ENCODE measurements at regions not wholly inside any gene's neighbourhood (a gene's known extent, or its start where the extent isn't known, plus 50 kb on each side); places are given as distances from the start of the nearest gene placed in this dataset.
"Not testable (repeated sequence)": the region's sequence is repeated elsewhere in the genome, so short reads cannot be mapped to it uniquely, and the experiment has no call there.

GRCh38 chr21:27548486-27548885, 581.6 kb upstream of the ADAMTS5 start:
- DNase-seq, result no peak

GRCh38 chr21:27545754-27546349, 579.0 kb upstream of the ADAMTS5 start:
- DNase-seq, result no peak

GRCh38 chr21:27542126-27542525, 575.2 kb upstream of the ADAMTS5 start:
- not testable (repeated sequence) for DNase-seq

DNA sequence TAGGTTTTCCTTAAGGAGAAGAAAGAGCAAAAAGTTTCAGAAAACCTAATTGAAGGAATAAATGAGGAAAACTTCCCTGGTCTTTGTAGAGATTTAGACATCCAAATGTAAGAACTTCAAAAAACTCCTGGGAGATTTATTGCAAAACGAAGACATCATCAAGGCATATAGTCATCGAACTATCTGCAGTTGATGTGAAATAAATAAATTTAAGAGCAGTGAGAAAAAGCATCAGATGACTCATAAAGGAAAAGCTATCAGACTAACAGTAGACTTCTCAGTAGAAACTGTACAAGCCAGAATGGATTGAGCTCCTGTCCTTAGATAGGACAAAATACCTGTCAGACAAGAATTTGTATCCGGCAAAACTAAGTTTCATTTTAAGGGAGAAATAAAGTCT, 569.4 kb upstream of the ADAMTS5 start:
- no peak for DNase-seq

DNA sequence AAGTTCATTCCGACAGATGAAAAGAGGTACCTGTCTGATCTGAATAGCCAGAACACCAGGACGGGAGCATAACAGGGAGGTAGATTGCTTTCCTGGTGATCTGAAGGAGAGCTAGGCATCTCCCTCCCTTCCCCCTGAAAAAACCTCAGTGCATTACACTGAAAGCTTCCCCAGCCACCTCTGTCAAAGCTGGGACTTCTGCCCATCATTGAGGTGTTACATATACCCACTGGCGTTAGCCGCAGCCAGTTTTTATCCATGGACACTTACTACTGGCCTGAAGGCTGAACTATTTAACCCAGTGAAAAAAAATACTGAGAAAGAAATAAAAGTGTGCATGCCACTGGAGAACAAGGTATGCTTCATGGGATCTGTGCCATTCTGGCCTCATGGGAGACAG, 568.3 kb upstream of the ADAMTS5 start:
- DNase-seq, result no peak

DNA sequence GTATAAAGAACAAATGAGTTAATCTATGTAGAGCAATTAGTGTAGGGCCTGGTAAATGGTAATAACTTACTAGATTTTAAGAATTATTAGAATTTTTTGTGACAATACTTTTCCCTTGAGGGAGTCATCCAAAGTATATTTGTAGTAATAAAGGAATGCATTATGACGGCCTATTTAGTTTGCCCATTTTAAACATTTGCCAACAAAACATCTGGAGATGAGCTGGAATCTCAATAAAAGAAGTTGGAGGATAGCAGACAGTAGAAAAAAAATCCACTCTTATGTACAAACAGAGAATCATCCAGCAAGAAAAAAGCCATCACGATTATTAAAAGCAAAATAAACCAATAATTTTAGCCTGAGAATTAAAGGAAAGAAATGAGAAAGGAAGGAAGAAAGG, 567.3 kb upstream of the ADAMTS5 start:
- no peak for DNase-seq

- DNase-seq, result no peak
These were observed 565.2 kb upstream of the ADAMTS5 start for GRCh38 chr21:27532076-27532475.

DNA sequence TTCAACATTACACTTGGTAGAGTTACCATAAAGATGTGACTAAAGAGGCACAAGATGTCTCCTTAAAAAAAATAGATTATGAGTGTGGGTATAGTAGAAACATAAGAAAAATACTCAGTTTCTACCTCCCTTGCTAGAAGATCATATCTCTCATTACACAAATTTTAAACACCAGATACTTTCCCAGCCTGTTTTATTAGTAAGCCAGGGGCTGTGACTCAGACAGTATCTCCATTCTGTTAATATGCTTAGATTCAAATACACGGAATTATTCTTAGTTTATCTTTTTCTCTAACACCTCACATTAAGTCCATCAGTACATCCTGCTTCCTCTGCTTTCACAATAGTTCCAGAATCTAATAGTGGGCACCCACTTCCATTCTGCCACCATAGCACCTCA, 561.8 kb upstream of the ADAMTS5 start:
- no peak for DNase-seq

- no peak for DNase-seq
These were observed 559.6 kb upstream of the ADAMTS5 start for GRCh38 chr21:27526451-27526850.

- no peak for DNase-seq
These were observed 558.9 kb upstream of the ADAMTS5 start for GRCh38 chr21:27525780-27526179.

- DNase-seq, result no peak
These were observed 552.5 kb upstream of the ADAMTS5 start for GRCh38 chr21:27519361-27519760.

DNA sequence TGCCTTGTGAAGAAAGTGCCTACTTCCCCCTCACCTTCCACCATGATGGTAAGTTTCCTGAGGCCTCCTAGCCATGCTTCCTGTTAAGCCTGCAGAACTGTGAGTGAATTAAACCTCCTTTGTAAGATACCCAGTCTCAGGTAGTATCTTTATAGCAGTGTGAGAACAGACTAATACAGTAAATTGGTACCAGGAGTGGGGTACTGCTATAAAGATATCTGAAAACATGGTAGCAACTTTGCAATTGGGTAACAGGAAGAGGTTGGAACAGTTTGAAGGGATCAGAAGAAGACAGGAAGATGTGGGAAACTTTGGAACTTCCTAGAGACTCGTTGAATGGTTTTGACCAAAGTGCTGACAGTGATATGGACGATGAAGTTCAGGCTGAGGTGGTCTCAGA, 550.3 kb upstream of the ADAMTS5 start:
- not testable (repeated sequence) for DNase-seq

DNA sequence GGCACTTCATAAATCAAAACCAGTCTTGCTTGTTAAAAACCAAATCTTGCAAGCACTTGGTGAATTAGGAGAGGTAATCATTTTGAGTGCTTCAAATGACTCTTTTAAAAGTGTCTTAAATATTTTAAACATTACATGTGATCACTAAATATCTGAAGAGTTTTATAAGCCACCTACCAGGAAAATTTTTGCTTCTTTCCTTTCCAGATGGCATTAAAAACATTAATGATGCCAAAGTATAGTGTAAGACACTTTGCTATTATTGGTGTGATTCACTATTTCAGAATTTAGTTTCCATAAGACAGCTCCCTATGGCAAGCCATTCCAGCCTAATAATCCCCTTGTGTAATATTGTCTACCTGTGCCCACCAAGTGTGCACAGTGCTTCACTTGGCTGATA, 548.8 kb upstream of the ADAMTS5 start:
- DNase-seq, result no peak

GRCh38 chr21:27513825-27514224, 546.9 kb upstream of the ADAMTS5 start:
- no peak for DNase-seq

GRCh38 chr21:27513016-27513415, 546.1 kb upstream of the ADAMTS5 start:
- DNase-seq, result no peak

DNA sequence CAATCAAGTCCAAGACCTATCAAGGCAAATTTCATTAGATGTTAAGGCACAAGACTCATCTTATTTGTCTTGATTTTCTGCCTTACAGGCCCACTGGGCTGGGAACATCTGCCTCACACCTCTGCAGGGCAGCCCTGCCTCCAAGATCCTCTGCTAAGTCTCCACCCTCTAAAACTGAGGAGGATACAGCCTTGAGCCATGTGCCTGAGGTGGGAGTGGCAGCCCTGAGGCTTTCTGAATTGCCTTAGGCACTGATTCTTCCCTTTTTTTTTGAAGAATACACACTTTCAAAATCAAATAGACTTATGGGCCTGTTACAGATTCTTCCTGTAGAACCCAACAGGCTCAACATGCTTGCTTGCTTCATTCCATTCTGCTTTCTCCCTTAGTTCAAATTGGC, 544.3 kb upstream of the ADAMTS5 start:
- DNase-seq, result no peak

DNA sequence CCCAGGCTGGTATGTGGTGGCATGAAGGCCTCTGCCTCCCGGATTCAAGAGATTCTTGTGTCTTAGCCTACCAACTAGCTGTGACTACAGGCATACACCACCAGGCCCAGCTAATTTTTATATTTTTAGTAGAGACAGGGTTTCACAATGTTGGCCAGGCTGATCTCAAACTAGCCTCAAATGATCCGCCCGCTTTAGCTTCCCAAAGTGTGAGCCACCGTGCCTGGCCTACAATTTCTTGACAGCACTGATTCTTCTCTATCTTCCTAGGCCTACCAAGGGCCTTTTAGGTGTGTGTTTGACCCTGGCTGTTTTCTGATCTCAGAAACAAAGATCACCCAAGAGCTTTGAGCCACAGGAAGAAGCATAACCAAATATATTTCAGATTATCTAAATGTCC, 540.8 kb upstream of the ADAMTS5 start:
- peak in 1 of 58 donors; percentile 0 for DNase-seq

DNA sequence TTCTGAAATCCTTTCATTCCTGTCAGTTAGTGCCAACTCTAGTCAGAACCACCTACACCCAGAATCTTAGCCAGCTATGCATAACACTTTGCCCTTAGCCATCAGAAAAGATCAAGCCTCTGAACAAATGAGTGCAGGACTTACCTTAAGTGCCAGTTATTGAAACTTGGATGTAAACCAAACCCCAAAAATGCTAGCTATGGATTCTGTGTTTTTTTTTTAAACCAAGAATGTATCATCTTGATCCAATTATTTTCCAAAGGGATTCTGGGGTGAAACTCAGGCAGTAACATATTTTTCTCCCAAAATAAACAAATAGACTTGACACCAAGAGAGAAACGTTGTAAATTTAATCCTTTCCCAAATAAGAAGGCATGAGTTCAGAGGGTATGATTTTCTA, 538.6 kb upstream of the ADAMTS5 start:
- DNase-seq, result no peak

DNA sequence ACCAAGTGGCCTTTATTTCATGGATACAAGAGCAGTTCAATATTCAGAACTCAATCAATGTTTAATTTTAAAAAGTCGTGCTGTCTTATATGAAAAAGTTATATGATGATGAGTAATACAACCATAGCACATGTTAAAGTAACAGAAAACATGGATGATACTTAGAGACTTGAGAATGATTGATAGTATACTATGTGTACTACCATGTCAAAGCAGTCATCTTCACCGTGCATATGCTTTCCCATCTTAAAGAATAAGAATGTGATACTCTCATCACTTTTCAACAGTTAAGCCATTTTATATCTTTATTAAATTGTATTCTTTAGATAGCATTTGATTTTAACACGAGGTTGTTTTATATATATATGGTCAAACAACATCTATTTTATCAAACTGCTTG, 535.9 kb upstream of the ADAMTS5 start:
- no peak for DNase-seq

DNA sequence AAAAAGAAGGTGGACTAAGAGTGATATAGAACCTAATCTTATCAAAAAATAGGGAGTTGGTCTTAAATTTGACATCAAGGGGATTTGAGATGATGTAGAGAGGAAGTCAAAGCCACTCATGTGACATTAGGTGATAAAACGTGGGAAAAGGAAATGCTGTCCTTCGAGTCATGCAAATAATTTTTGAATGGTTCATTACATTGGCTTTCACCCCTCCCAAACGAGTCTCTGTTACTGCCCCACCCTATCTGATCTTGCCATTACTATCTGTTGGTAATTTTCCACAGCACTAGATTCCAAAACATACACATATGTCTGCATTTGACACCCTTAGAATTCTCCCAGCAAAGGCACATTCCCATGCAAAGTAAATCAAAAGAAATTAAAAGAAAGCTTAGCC, 531.1 kb upstream of the ADAMTS5 start:
- DNase-seq, result no peak

DNA sequence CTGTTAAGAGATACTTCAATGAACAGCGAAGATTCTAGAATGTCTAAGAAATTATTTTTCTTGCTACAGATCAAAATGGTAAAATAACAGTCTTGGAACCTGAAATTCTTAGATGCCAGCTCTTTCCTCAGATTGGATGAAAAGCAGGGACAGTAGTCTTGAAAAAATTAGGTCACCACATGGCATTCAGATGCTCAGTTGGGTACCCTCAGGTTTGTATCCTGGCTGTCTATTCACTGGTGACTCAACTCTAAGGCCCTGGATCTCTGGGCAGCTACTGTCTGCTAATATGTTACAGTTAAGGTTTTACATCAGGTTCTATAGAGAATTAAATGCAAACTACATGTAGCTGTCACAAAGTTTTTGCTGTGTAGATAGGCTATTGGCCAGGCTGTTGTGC, 528.9 kb upstream of the ADAMTS5 start:
- DNase-seq, result no peak

- no peak for DNase-seq
These were observed 526.7 kb upstream of the ADAMTS5 start for GRCh38 chr21:27493542-27493941.

DNA sequence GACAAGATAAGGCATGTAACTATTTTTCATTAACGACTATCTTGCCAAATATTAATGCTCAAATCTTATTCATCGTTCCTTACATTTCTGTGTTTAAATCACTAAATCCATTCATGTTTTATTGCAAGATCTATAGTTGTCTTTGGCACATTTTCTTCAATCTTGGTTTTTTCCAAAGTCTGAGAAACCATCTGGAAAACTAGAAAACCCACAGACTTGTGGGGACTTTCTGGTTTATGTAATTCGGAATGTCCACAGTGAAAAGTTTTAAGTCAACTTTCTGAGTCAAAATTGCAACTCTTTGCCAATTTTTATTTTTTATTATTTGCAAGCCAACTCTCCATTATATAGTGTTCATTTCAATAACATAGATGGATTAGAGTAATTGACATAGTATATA, 520.8 kb upstream of the ADAMTS5 start:
- no peak for DNase-seq

- no peak for DNase-seq
These were observed 514.0 kb upstream of the ADAMTS5 start for GRCh38 chr21:27480841-27481261.
